Natural killer cell (primary cell): ENCODE measurements at regions not wholly inside any gene's neighbourhood (a gene's known extent, or its start where the extent isn't known, plus 50 kb on each side); places are given as distances from the start of the nearest gene placed in this dataset.

Experiments used
- ATAC-seq, 3 donors: fragments of 150-1000 bp in 2 of 3; fragments of 200-7000 bp in 1 of 3; cut with Tn5 transposase; 1 replicate in 1 of 3; 2 replicates in 2 of 3; pipeline ENCODE4 v1.10.0; 2021; ENCODE audit warnings: mild to moderate bottlenecking in 2 of 3, moderate library complexity in 2 of 3
- DNase-seq, 2 donors: peaks; one replicate each; pipeline versions ENCODE4 v3.0.0 to v3.0.0-alpha.2; 2013 to 2021; ENCODE audit warnings: mixed read lengths in 1 of 2
- H3K27ac ChIP-seq: one replicate; pipeline ENCODE4 v1.5.1; 2013; ENCODE audit warnings: mild to moderate bottlenecking, low read length
- H3K27me3 ChIP-seq: one replicate; pipeline ENCODE4 v1.6.1; 2013; ENCODE audit warnings: low read length; ENCODE audit not compliant: control insufficient read depth, insufficient read depth
- H3K36me3 ChIP-seq: one replicate; pipeline ENCODE4 v1.6.1; 2013; ENCODE audit warnings: low read length; ENCODE audit not compliant: control insufficient read depth, insufficient read depth
- H3K4me1 ChIP-seq: one replicate; pipeline ENCODE4 v1.6.1; 2013; ENCODE audit warnings: low read length; ENCODE audit not compliant: control insufficient read depth, insufficient read depth
- H3K4me3 ChIP-seq: one replicate; pipeline ENCODE4 v1.5.1; 2013; ENCODE audit warnings: low read length
- H3K9me3 ChIP-seq: one replicate; pipeline ENCODE4 v1.6.1; 2013; ENCODE audit warnings: low read length; ENCODE audit not compliant: control insufficient read depth, insufficient read depth
- H3K27ac Mint-ChIP-seq, 2 donors: one replicate each; pipeline ENCODE4 v1.8.0; 2022; ENCODE audit warnings: mild to moderate bottlenecking in 2 of 2, mixed read lengths in 2 of 2, moderate library complexity in 1 of 2
- H3K27me3 Mint-ChIP-seq, 2 donors: one replicate each; pipeline ENCODE4 v1.8.0; 2022; ENCODE audit warnings: low read depth in 2 of 2, mixed read lengths in 2 of 2
- H3K36me3 Mint-ChIP-seq: one replicate; pipeline ENCODE4 v1.8.0; 2022; ENCODE audit warnings: mixed read lengths
- H3K4me1 Mint-ChIP-seq, 2 donors: one replicate each; pipeline ENCODE4 v1.8.0; 2022; ENCODE audit warnings: mixed read lengths in 2 of 2
- H3K4me3 Mint-ChIP-seq: one replicate; pipeline ENCODE4 v1.8.0; 2022; ENCODE audit warnings: mild to moderate bottlenecking, moderate library complexity, mixed read lengths
- H3K9me3 Mint-ChIP-seq, 2 donors: one replicate each; pipeline ENCODE4 v1.8.0; 2022; ENCODE audit warnings: mixed read lengths in 2 of 2
- WGBS: methylation state at CpG from one replicate; pipeline ENCODE4 v1.1.7; 2013; ENCODE audit warnings: missing lambda C conversion rate; ENCODE audit not compliant: insufficient coverage; 5-methylcytosine and 5-hydroxymethylcytosine counted together
- intact Hi-C: fragments of 100-400 bp; cut with micrococcal nuclease; formaldehyde crosslinking; loops from one replicate; pipeline ENCODE4 v1.14.2; 2022
- TF ChIP-seq, protein P1 (sequence below): fragments of 200-600 bp; IDR thresholded peaks from one replicate; pipeline ENCODE4 v1.8.0; 2022; ENCODE audit warnings: antibody characterized with exemption

DNA sequence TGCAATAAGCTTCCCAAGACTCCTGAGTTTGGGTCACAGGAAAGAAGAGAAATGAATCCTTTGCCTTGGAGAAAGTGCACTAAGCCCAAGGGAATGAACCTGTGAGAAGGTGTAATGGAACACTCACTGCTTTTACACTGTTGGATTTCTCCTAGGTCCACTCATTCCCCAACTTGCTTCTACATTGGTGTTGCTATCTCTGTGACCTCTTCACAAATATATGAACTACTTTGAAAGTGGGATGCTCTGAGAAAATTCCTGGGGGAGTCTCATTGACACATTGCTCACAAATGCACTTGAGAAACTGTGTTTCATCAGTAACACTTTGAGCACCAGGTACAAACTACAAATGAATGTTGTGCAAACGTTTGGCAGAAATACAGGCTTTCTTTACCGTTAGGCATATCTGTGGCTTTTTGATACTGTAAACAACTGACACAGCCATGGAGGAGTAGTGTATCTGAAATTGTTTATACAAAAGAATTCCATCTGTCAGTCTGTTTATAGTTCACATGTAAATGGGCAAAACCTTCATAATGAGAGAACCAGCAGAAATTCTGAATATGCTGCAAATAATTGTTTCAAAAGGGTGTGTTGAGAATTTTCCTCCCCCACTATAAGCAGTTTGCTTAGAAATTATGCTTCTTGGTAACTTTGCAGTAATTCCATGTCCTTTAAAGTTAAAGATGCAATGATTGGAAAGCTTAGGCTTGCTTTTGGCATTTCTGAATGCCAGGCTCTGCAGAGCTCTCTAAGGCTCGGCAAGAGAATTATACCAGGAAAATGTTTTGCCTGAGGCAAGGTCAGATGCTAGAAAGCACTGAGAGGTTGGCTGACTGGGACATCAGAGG is 348.5 kb upstream of the DDHD1 start:
- Mint-ChIP-seq H3K4me1 (no peaks in the 10 kb centered on the region), H3K4me3 (no peak overlapping the region), H3K27me3 (no peaks in the 10 kb centered on the region), H3K27ac (no peak overlapping the region), H3K9me3 (peaks cover 20 to 21% of the 10 kb centered on the region in 2 donors), H3K36me3 (peaks cover 23% of the 10 kb centered on the region)
- Histone ChIP-seq H3K4me1 (no peaks in the 10 kb centered on the region), H3K27me3 (no peaks in the 10 kb centered on the region), H3K27ac (no peak overlapping the region), H3K4me3 (no peak overlapping the region), H3K9me3 (peaks cover 5% of the 10 kb centered on the region), H3K36me3 (no peaks in the 10 kb centered on the region)
- DNase-seq, result no peak
- TF ChIP-seq, protein P1, sequence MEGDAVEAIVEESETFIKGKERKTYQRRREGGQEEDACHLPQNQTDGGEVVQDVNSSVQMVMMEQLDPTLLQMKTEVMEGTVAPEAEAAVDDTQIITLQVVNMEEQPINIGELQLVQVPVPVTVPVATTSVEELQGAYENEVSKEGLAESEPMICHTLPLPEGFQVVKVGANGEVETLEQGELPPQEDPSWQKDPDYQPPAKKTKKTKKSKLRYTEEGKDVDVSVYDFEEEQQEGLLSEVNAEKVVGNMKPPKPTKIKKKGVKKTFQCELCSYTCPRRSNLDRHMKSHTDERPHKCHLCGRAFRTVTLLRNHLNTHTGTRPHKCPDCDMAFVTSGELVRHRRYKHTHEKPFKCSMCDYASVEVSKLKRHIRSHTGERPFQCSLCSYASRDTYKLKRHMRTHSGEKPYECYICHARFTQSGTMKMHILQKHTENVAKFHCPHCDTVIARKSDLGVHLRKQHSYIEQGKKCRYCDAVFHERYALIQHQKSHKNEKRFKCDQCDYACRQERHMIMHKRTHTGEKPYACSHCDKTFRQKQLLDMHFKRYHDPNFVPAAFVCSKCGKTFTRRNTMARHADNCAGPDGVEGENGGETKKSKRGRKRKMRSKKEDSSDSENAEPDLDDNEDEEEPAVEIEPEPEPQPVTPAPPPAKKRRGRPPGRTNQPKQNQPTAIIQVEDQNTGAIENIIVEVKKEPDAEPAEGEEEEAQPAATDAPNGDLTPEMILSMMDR, result no peak
- intact Hi-C loops, result no loop called here
- no peak for ATAC-seq
- 71% methylated on average over 3 of the region's 3 CpGs for WGBS

DNA sequence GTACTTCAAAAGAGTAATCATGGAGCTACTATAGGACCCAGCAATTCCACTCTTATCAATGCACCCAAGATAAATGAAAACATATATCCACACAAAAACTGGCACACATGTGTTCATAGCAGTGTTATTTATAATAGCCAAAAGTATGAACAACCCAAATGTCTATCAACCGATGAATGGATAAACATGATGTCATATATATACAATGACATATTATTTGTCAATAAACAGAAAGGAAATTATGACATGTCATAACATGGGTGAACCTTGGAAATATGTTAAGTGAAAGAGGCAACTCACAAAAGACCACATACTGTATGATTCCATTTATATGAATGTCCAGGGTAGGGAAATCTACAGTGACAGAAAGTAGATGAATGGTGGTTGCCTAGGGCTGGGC is 347.1 kb upstream of the DDHD1 start:
- Mint-ChIP-seq H3K9me3 (peaks cover 18 to 22% of the 10 kb centered on the region in 2 donors), H3K27me3 (no peaks in the 10 kb centered on the region), H3K27ac (no peak overlapping the region), H3K36me3 (peaks cover 23% of the 10 kb centered on the region), H3K4me1 (no peaks in the 10 kb centered on the region), H3K4me3 (no peak overlapping the region)
- intact Hi-C loops, result no loop called here
- Histone ChIP-seq H3K9me3 (peaks cover 5% of the 10 kb centered on the region), H3K27ac (no peak overlapping the region), H3K27me3 (no peaks in the 10 kb centered on the region), H3K4me3 (no peak overlapping the region), H3K4me1 (no peaks in the 10 kb centered on the region), H3K36me3 (no peaks in the 10 kb centered on the region)
- DNase-seq, result no peak
- TF ChIP-seq, protein P1, result no peak
- ATAC-seq, result no peak
- no CpG with 5 or more reads among the region's 1 CpG for WGBS

DNA sequence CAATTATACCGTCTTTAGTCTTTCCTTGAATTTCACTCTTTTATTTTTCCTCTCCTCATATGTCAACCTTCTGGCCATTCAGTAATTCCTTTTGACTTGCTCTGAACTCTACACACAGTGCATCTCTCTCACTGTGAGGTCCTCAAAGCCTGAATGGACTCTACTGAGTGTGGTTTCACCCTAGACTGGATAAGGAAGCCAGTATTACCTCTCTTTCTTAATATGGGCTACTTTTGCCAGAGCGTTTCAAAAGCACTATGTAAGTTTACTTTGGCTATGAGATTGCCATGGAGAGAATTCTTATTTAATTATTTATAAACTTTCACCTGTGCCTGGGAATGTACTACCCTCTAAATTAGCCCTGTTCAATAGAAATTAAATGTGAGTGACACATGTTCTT is 343.5 kb upstream of the DDHD1 start:
- Histone ChIP-seq H3K9me3 (no peaks in the 10 kb centered on the region), H3K4me1 (no peaks in the 10 kb centered on the region), H3K4me3 (no peak overlapping the region), H3K27me3 (no peaks in the 10 kb centered on the region), H3K36me3 (no peaks in the 10 kb centered on the region), H3K27ac (no peak overlapping the region)
- Mint-ChIP-seq H3K27me3 (no peaks in the 10 kb centered on the region), H3K9me3 (peaks cover 7 to 8% of the 10 kb centered on the region in 2 donors), H3K36me3 (no peaks in the 10 kb centered on the region), H3K4me1 (no peaks in the 10 kb centered on the region), H3K27ac (no peak overlapping the region), H3K4me3 (no peak overlapping the region)
- WGBS, result 95% methylated on average over 1 of the region's 2 CpGs
- no peak for ATAC-seq
- TF ChIP-seq, protein P1, result no peak
- DNase-seq, result no peak
- intact Hi-C loops, result no loop called here
